Epithelial cell of esophagus (primary cell): ENCODE measurements at regions not wholly inside any gene's neighbourhood (a gene's known extent, or its start where the extent isn't known, plus 50 kb on each side); places are given as distances from the start of the nearest gene placed in this dataset.
A peak's percentile ranks its signal among the peaks of the same experiment; 100 is the strongest.

Experiments
- DNase-seq: peaks from one replicate; pipeline ENCODE4 v3.0.0; 2010; ENCODE audit warnings: low read depth
- H3K4me3 ChIP-seq: 2 replicates; pipeline ENCODE4 v1.5.1; 2011; ENCODE audit warnings: mild to moderate bottlenecking, low read length, control low read depth
- TF ChIP-seq, protein P1 (sequence below): IDR thresholded peaks from 2 replicates; pipeline ENCODE4 v1.5.1; 2011; ENCODE audit warnings: low read depth, mild to moderate bottlenecking, low read length, control low read depth, inconsistent platforms; ENCODE audit not compliant: insufficient read depth; ENCODE audit errors: missing control alignments

- TF ChIP-seq, protein P1, sequence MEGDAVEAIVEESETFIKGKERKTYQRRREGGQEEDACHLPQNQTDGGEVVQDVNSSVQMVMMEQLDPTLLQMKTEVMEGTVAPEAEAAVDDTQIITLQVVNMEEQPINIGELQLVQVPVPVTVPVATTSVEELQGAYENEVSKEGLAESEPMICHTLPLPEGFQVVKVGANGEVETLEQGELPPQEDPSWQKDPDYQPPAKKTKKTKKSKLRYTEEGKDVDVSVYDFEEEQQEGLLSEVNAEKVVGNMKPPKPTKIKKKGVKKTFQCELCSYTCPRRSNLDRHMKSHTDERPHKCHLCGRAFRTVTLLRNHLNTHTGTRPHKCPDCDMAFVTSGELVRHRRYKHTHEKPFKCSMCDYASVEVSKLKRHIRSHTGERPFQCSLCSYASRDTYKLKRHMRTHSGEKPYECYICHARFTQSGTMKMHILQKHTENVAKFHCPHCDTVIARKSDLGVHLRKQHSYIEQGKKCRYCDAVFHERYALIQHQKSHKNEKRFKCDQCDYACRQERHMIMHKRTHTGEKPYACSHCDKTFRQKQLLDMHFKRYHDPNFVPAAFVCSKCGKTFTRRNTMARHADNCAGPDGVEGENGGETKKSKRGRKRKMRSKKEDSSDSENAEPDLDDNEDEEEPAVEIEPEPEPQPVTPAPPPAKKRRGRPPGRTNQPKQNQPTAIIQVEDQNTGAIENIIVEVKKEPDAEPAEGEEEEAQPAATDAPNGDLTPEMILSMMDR: no peak
- H3K4me3 ChIP-seq: no peak overlapping the region
- DNase-seq: no peak
Measured at GRCh38 chr3:106341087-106341486, 472.3 kb upstream of the CBLB start.

- H3K4me3 ChIP-seq: no peak overlapping the region
- no peak for DNase-seq
- TF ChIP-seq, protein P1: no peak
Measured at GRCh38 chr3:106341586-106342162, 472.9 kb upstream of the CBLB start.

DNA sequence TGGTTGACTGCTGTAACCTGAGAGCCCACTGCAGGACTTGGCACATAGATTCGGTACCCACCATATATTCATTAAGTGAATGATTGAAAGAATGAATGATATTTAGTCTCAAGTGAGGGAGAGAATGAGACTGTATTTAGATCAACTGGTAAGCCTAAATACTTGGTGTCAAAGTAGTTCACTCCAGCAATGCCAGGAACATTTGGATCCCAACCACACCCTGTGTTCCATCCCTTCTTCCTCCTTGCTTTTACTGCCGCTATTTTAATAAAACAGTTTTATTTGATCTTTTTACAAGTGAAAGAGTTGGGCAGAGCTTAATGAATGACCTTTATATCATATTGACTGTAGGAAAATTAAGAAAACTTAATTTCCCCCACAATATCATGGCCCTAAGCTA is 473.6 kb upstream of the CBLB start:
- TF ChIP-seq, protein P1: no peak
- H3K4me3 ChIP-seq: no peak overlapping the region
- DNase-seq: no peak

DNA sequence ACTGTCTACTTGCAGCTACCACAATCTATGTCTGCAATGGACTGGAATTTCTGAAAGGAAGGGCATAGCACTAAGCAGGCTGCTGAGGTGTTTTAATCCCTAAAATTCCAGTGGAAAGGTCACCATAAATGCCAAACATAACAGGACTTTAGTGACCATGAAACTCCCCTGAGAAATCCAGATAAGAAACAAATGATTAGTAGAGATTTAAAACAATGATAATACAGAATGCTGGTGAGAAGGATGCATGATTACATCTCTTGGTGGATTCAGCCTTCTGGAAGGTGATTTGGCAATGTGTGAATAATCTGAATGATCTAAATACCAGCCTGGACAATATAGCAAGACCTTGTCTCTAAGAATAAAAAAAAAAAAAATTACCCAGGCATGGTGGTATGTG is 475.0 kb upstream of the CBLB start:
- H3K4me3 ChIP-seq: no peak overlapping the region
- no peak for DNase-seq
- TF ChIP-seq, protein P1: no peak

DNA sequence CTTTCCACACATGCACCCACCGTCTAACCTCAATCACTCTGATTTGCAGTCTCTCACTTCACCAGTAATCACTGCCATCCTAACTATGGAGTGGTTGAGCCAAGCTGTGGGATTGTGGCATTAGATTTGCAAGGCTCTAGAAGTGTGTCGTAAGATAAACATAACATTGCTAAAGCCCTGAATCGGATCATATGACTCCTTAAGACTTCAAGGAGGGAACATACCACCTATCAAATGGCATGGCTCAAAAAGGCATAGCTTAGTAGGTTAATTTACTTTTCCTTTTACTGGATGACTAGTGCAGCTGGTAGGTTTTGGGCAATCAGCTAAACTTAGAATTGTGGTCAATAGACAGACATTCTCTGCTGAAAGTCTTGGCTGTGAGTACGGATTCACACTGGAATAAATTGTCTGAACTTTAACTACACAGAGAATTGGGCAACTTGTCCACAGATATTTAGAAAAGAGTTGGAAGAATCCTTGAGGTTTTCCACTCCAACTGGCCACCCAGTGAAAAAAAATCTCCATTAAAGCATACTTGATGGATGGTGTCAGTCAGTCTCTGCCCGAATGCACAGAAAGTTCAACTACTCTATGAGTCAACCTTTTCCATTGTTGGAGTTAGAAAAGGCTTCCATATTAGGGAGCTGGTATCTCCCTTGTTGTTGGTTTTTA is 476.7 kb upstream of the CBLB start:
- DNase-seq: peak; percentile 89
- TF ChIP-seq, protein P1: no peak
- no peak overlapping the region for H3K4me3 ChIP-seq

GRCh38 chr3:106347350-106347749 is 478.5 kb upstream of the CBLB start:
- DNase-seq: no peak
- H3K4me3 ChIP-seq: no peak overlapping the region
- TF ChIP-seq, protein P1: no peak

DNA sequence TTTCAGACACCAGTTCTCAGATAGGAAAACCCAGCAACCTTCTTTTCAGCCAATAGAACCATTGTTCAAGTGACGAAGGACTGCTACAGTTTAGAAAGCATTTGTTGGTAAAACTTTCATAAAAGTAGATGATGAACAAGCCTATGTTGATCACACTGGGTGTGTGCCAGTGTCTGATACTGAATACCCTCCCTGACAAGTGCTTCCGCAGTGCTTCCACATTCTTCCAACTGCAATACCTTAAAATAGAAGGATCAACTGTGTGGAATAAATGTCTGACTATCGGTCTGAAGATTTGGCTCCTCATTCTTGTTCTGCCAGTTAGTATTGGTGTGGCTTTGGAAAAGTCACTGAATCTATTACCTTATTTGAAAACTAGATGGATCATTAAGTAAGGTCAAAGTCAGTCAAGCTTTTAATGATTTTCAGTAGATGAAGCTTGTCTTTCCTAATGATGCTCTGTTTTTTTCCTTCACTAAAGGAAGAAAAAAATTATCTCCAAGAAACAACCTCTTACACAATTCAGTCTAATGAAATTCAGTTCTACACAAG is 479.4 kb upstream of the CBLB start:
- DNase-seq: no peak
- no peak overlapping the region for H3K4me3 ChIP-seq
- TF ChIP-seq, protein P1: no peak
